Fibroblast of pulmonary artery (primary cell): ENCODE measurements at regions not wholly inside any gene's neighbourhood (a gene's known extent, or its start where the extent isn't known, plus 50 kb on each side); places are given as distances from the start of the nearest gene placed in this dataset.

ENCODE experiments used
- DNase-seq: peaks from one replicate; pipeline ENCODE4 v3.0.0-alpha.2; 2010; ENCODE audit warnings: low read depth
- H3K4me3 ChIP-seq: replicated peaks from 2 replicates; pipeline ENCODE4 v1.5.1; 2011; ENCODE audit warnings: low read depth, mild to moderate bottlenecking, control low read depth, low read length, moderate library complexity
- TF ChIP-seq, protein P1 (sequence below): IDR thresholded peaks from 2 replicates; pipeline ENCODE4 v1.5.1; 2011; ENCODE audit warnings: mild to moderate bottlenecking, control low read depth, low read length, inconsistent platforms; ENCODE audit errors: missing control alignments

GRCh38 chr19:13670846-13671245 lies 93.5 kb upstream of the MRI1 start:
- no peak for DNase-seq
- TF ChIP-seq, protein P1, sequence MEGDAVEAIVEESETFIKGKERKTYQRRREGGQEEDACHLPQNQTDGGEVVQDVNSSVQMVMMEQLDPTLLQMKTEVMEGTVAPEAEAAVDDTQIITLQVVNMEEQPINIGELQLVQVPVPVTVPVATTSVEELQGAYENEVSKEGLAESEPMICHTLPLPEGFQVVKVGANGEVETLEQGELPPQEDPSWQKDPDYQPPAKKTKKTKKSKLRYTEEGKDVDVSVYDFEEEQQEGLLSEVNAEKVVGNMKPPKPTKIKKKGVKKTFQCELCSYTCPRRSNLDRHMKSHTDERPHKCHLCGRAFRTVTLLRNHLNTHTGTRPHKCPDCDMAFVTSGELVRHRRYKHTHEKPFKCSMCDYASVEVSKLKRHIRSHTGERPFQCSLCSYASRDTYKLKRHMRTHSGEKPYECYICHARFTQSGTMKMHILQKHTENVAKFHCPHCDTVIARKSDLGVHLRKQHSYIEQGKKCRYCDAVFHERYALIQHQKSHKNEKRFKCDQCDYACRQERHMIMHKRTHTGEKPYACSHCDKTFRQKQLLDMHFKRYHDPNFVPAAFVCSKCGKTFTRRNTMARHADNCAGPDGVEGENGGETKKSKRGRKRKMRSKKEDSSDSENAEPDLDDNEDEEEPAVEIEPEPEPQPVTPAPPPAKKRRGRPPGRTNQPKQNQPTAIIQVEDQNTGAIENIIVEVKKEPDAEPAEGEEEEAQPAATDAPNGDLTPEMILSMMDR: no peak
- H3K4me3 ChIP-seq: no peak overlapping the region

- H3K4me3 ChIP-seq: no peak overlapping the region
- TF ChIP-seq, protein P1: no peak
- no peak for DNase-seq
Observed at GRCh38 chr19:13669780-13670355, 94.5 kb upstream of the MRI1 start.

DNA sequence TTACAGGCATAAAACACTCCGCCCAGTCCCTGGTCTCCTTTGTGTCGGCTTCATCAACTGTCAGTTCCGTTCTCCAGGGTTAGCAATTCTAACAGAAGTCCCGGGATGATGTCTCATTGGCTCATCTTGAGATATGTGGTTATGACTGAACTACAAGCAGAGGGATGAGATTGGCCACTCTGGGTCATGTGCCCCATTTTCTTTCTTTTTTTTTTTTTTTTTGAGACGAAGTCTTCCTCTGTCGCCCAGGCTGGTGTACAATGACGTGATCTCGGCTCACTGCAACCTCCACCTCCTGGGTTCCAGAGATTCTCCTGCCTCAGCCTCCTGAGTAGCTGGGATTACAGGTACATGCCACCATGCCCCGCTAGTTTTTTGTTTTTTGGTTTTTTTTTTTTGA lies 95.4 kb upstream of the MRI1 start:
- DNase-seq: no peak
- H3K4me3 ChIP-seq: no peak overlapping the region
- TF ChIP-seq, protein P1: no peak

DNA sequence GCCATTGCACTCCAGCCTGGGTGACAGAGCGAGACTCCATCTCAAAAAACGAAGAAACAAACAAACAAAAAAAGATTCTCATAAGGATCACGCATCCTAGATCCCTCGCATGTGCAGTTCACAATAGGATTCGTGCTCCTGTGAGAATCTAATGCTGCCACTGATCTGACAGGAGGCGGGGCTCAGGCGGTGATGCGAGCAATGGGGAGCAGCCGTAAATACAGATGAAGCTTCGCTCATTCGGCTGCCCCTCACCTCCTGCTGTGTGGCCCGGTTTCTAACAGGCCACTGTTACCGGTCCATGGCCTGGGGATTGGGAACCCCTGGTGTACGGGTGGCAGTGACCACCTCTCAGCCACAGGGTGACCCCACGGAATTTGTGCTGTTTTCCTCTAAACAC lies 98.2 kb upstream of the MRI1 start:
- TF ChIP-seq, protein P1: no peak
- no peak overlapping the region for H3K4me3 ChIP-seq

GRCh38 chr19:13665125-13665905 lies 99.0 kb upstream of the MRI1 start:
- TF ChIP-seq, protein P1: no peak
- DNase-seq: no peak
- H3K4me3 ChIP-seq: no peak overlapping the region

More for the DNA sequence above, 98.2 kb upstream of the MRI1 start:
- no peak for DNase-seq

GRCh38 chr19:13652810-13653590 lies 111.3 kb upstream of the MRI1 start:
- no peak overlapping the region for H3K4me3 ChIP-seq
- DNase-seq: no peak
- TF ChIP-seq, protein P1: no peak
